Endothelial cell of umbilical vein (primary cell): ENCODE measurements at regions not wholly inside any gene's neighbourhood (a gene's known extent, or its start where the extent isn't known, plus 50 kb on each side); places are given as distances from the start of the nearest gene placed in this dataset.

Experiments
- BruUV-seq: library from RNA; stranded (reverse); fragments of 400-500 nt; replicated peaks from 2 replicates; lab custom pipeline; 2021; lab: Mats Ljungman, UMichigan
- CTCF ChIA-PET: fragments of 300-600, 350-600 bp; sonication (Branson Sonifier 250); formaldehyde crosslinking; loops from one replicate; lab custom pipeline; 2021; ENCODE audit warnings: antibody characterized with exemption, inconsistent platforms; lab: Charles Lee
- POLR2A ChIA-PET: fragments of 300-600, 350-600 bp; sonication (Branson Sonifier 250); formaldehyde crosslinking; loops from one replicate; lab custom pipeline; 2021; ENCODE audit warnings: antibody characterized with exemption, inconsistent platforms; lab: Charles Lee
- DNase-seq: peaks from one replicate; pipeline ENCODE4 v3.0.0-alpha.2; 2011; ENCODE audit warnings: low read depth, low spot score
- FAIRE-seq: peaks from 2 replicates; lab custom pipeline; 2011; peaks lifted over from hg19 to GRCh38; lab: Jason Lieb, UNC
- H2AFZ ChIP-seq: 2 replicates; pipeline ENCODE4 v1.6.0; 2012; ENCODE audit warnings: low read depth, low read length, control low read depth, inconsistent platforms
- H3K27ac ChIP-seq: 2 replicates; pipeline ENCODE4 v1.5.1; 2011; ENCODE audit warnings: low read depth, mild to moderate bottlenecking, control low read depth, low read length, moderate library complexity; ENCODE audit not compliant: insufficient read depth
- H3K27me3 ChIP-seq, 2 experiments: 2 replicates each; pipeline versions ENCODE4 v1.6.0 to v1.6.1; 2011; ENCODE audit warnings: low read length in 2 of 2, mixed read lengths in 1 of 2; ENCODE audit not compliant: control insufficient read depth in 2 of 2, insufficient read depth in 2 of 2
- H3K36me3 ChIP-seq, 2 experiments: 2 replicates in 1 of 2; 3 replicates in 1 of 2; pipeline ENCODE4 v1.5.1; 2011; ENCODE audit warnings: low read length in 2 of 2, mild to moderate bottlenecking in 1 of 2, moderate library complexity in 1 of 2; ENCODE audit not compliant: control insufficient read depth in 2 of 2, insufficient read depth in 2 of 2; ENCODE audit errors: extremely low read depth in 1 of 2
- H3K4me1 ChIP-seq: 3 replicates; pipeline ENCODE4 v1.5.1; 2011; ENCODE audit warnings: mild to moderate bottlenecking, low read length; ENCODE audit not compliant: control insufficient read depth, insufficient read depth; ENCODE audit errors: extremely low read depth
- H3K4me2 ChIP-seq: 2 replicates; pipeline ENCODE4 v1.6.1; 2011; ENCODE audit warnings: low read length, control low read depth, mixed read lengths; ENCODE audit not compliant: insufficient read depth
- H3K4me3 ChIP-seq, 3 experiments: fragments of 200-600 bp in 1 of 3; sonication (generic), shearing (Covaris generic) in 1 of 3; replicated peaks in 1 of 3; 2 replicates each; pipeline ENCODE4 v1.5.1; 2011 to 2016; ENCODE audit warnings: control low read depth in 3 of 3, low read length in 3 of 3, mild to moderate bottlenecking in 2 of 3, inconsistent platforms in 1 of 3, low read depth in 1 of 3, moderate library complexity in 1 of 3; ENCODE audit not compliant: insufficient read depth in 1 of 3
- H3K79me2 ChIP-seq: 2 replicates; pipeline ENCODE4 v1.6.0; 2012; ENCODE audit warnings: low read length, inconsistent platforms; ENCODE audit not compliant: control insufficient read depth, insufficient read depth
- H3K9ac ChIP-seq: replicated peaks from 2 replicates; pipeline ENCODE3; 2011; ENCODE audit warnings: low read length, control low read depth; ENCODE audit not compliant: insufficient read depth; ENCODE audit errors: extremely low read depth
- H3K9me1 ChIP-seq: replicated peaks from 3 replicates; pipeline ENCODE4 v1.6.0; 2011; ENCODE audit warnings: mild to moderate bottlenecking, low read length; ENCODE audit not compliant: control insufficient read depth, insufficient read depth; ENCODE audit errors: extremely low read depth
- H3K9me3 ChIP-seq: replicated peaks from 2 replicates; pipeline ENCODE4 v1.5.1; 2012; ENCODE audit warnings: low read length, inconsistent platforms; ENCODE audit not compliant: control insufficient read depth, insufficient read depth
- H4K20me1 ChIP-seq: replicated peaks from 2 replicates; pipeline ENCODE3; 2011; ENCODE audit warnings: mild to moderate bottlenecking, low read length; ENCODE audit not compliant: control insufficient read depth, insufficient read depth; ENCODE audit errors: extremely low read depth
- EZH2 ChIP-seq: IDR thresholded peaks from 2 replicates; pipeline ENCODE4 v1.6.1; 2012; ENCODE audit warnings: borderline replicate concordance, low read depth, mild to moderate bottlenecking, moderate library complexity, low read length, inconsistent platforms; ENCODE audit not compliant: severe bottlenecking
- FOS ChIP-seq: IDR thresholded peaks from 2 replicates; pipeline ENCODE4 v1.6.1; 2011; ENCODE audit warnings: mild to moderate bottlenecking, low read length, moderate library complexity, borderline replicate concordance; ENCODE audit not compliant: insufficient read depth
- GATA2 ChIP-seq: IDR thresholded peaks from 2 replicates; pipeline ENCODE4 v1.7.0; 2011; ENCODE audit warnings: low read depth, mild to moderate bottlenecking, moderate library complexity, mixed read lengths, low read length; ENCODE audit not compliant: insufficient read length, insufficient read depth
- JUN ChIP-seq: IDR thresholded peaks from 2 replicates; pipeline ENCODE4 v1.6.1; 2011; ENCODE audit warnings: borderline replicate concordance, low read depth; ENCODE audit not compliant: insufficient read length, insufficient read depth
- MAX ChIP-seq: IDR thresholded peaks from 2 replicates; pipeline ENCODE4 v1.6.1; 2011; ENCODE audit not compliant: insufficient read depth, insufficient read length
- MYC ChIP-seq: IDR thresholded peaks from one replicate; pipeline ENCODE4 v1.6.1; 2011; ENCODE audit warnings: mild to moderate bottlenecking, low read depth, low read length
- POLR2A ChIP-seq: IDR thresholded peaks from 2 replicates; pipeline ENCODE4 v1.6.1; 2012; ENCODE audit warnings: low read depth, mild to moderate bottlenecking, control low read depth, low read length
- POLR2AphosphoS5 ChIP-seq: IDR thresholded peaks from 2 replicates; pipeline ENCODE4 v1.6.1; 2012; ENCODE audit warnings: low read depth, mild to moderate bottlenecking, control low read depth, low read length, moderate library complexity; ENCODE audit not compliant: insufficient read depth
- dilution Hi-C: fragments of 300-500 bp; cut with MboI; formaldehyde crosslinking; loops from one replicate; pipeline ENCODE4 v1.15.0; 2019; ENCODE audit warnings: low sequenced_read_pairs; ENCODE audit not compliant: extremely low pct_ligation_motif_present
- intact Hi-C: fragments of 100-400 bp; cut with micrococcal nuclease; formaldehyde crosslinking; loops from one replicate; pipeline ENCODE4 v1.10.0; 2022
- TF ChIP-seq, protein P1 (sequence below), 2 donors: IDR thresholded peaks; 1 replicate in 1 of 2; 2 replicates in 1 of 2; pipeline ENCODE4 v1.5.1; 2011; ENCODE audit warnings: low read length in 2 of 2, mild to moderate bottlenecking in 2 of 2, moderate library complexity in 2 of 2, control low read depth in 1 of 2, inconsistent platforms in 1 of 2, low read depth in 1 of 2; ENCODE audit not compliant: insufficient read depth in 1 of 2; ENCODE audit errors: extremely low read depth in 1 of 2

GRCh38 chr15:79204886-79205675 lies 77.4 kb upstream of the ANKRD34C start:
- Histone ChIP-seq H3K9me1 (no peaks in the 10 kb centered on the region), H3K4me2 (no peak overlapping the region), H2AFZ (no peak overlapping the region), H3K27ac (no peak overlapping the region), H4K20me1 (no peaks in the 10 kb centered on the region), H3K36me3 (no peaks in the 10 kb centered on the region), H3K79me2 (no peaks in the 10 kb centered on the region), H3K9me3 (no peaks in the 10 kb centered on the region), H3K4me1 (no peaks in the 10 kb centered on the region), H3K27me3 (peaks cover 0 to 3% of the 10 kb centered on the region in 2 experiments), H3K9ac (no peak overlapping the region), H3K4me3 (no peak overlapping the region)
- ChIA-PET POLR2A (no interaction called here), CTCF (interaction anchor here (1.6 to 3.7 kb wide), 4 partner anchors 12 to 177 kb away, joined by 5 to 15 read pairs (median 8); no protein-coding TSS in a partner anchor)
- intact Hi-C loops, result no loop called here
- BruUV-seq, result no TSS peak
- dilution Hi-C loops, result no loop called here
- FAIRE-seq (no peak), DNase-seq (no peak)
- TF ChIP-seq FOS, result no peak
- no peak for TF ChIP-seq EZH2
- no peak for TF ChIP-seq MYC
- TF ChIP-seq POLR2A, result no peak
- TF ChIP-seq, protein P1, sequence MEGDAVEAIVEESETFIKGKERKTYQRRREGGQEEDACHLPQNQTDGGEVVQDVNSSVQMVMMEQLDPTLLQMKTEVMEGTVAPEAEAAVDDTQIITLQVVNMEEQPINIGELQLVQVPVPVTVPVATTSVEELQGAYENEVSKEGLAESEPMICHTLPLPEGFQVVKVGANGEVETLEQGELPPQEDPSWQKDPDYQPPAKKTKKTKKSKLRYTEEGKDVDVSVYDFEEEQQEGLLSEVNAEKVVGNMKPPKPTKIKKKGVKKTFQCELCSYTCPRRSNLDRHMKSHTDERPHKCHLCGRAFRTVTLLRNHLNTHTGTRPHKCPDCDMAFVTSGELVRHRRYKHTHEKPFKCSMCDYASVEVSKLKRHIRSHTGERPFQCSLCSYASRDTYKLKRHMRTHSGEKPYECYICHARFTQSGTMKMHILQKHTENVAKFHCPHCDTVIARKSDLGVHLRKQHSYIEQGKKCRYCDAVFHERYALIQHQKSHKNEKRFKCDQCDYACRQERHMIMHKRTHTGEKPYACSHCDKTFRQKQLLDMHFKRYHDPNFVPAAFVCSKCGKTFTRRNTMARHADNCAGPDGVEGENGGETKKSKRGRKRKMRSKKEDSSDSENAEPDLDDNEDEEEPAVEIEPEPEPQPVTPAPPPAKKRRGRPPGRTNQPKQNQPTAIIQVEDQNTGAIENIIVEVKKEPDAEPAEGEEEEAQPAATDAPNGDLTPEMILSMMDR (IDR thresholded peaks at IDR 0.05; ENCODE audit: extremely low read depth in 1 of 2, insufficient read depth in 1 of 2, low read depth in 1 of 2, low read length in 2 of 2), result no peak
- TF ChIP-seq GATA2, result no peak
- no peak for TF ChIP-seq POLR2AphosphoS5
- TF ChIP-seq MAX, result no peak
- TF ChIP-seq JUN, result no peak
